HepG2 (cell line): ENCODE measurements at regions not wholly inside any gene's neighbourhood (a gene's known extent, or its start where the extent isn't known, plus 50 kb on each side); places are given as distances from the start of the nearest gene placed in this dataset.

ENCODE experiments used
- EEA1 ChIP-seq: sonication (generic); formaldehyde crosslinking; IDR thresholded peaks from 2 replicates; pipeline ENCODE4 v1.5.1; 2020; ENCODE audit warnings: mild to moderate bottlenecking, missing genetic modification reagents, borderline replicate concordance
- HMG20B ChIP-seq: conservative IDR thresholded peaks from 2 replicates; pipeline ENCODE4 v1.6.1; 2016; ENCODE audit warnings: missing genetic modification reagents, missing compliant biosample characterization
- ISX ChIP-seq: sonication (generic); formaldehyde crosslinking; conservative IDR thresholded peaks from 2 replicates; pipeline ENCODE4 v1.5.0; 2020; ENCODE audit warnings: missing genetic modification reagents
- RFXANK ChIP-seq: IDR thresholded peaks from 2 replicates; pipeline ENCODE4 v1.6.1; 2016
- ZEB1 ChIP-seq: IDR thresholded peaks from 2 replicates; pipeline ENCODE4 v1.6.1; 2012; ENCODE audit warnings: mild to moderate bottlenecking, low read depth, inconsistent platforms; ENCODE audit not compliant: insufficient replicate concordance
- ZMYM3 ChIP-seq: sonication (generic); formaldehyde crosslinking; IDR thresholded peaks from 2 replicates; pipeline ENCODE4 v1.5.1; 2020; ENCODE audit warnings: mild to moderate bottlenecking, missing genetic modification reagents
- ZNF350 ChIP-seq: sonication (generic); formaldehyde crosslinking; IDR thresholded peaks from 2 replicates; pipeline ENCODE4 v1.4.0; 2020; ENCODE audit warnings: mild to moderate bottlenecking, low read depth, missing genetic modification reagents, borderline replicate concordance
- ZNF567 ChIP-seq: sonication (generic); formaldehyde crosslinking; IDR thresholded peaks from 2 replicates; pipeline ENCODE4 v1.8.1; 2023; ENCODE audit warnings: mild to moderate bottlenecking, missing genetic modification reagents, borderline replicate concordance
- ZNF737 ChIP-seq: sonication (generic); formaldehyde crosslinking; IDR thresholded peaks from 2 replicates; pipeline ENCODE4 v1.5.0; 2020; ENCODE audit warnings: missing genetic modification reagents, mild to moderate bottlenecking, borderline replicate concordance
- ZNF766 ChIP-seq: sonication (generic); formaldehyde crosslinking; IDR thresholded peaks from 2 replicates; pipeline ENCODE4 v1.5.0; 2020; ENCODE audit warnings: missing genetic modification reagents, borderline replicate concordance
- ZNF879 ChIP-seq: sonication (generic); formaldehyde crosslinking; IDR thresholded peaks from 2 replicates; pipeline ENCODE4 v1.8.1; 2023; ENCODE audit warnings: missing genetic modification reagents
- TF ChIP-seq, protein P1 (sequence below): IDR thresholded peaks from 2 replicates; pipeline ENCODE4 v1.6.1; 2012; ENCODE audit warnings: low read depth, low read length, improper control_type of control experiment
- TF ChIP-seq, protein P2 (sequence below): IDR thresholded peaks from 2 replicates; pipeline ENCODE4 v1.6.1; 2016; ENCODE audit warnings: low read depth, missing genetic modification reagents, missing compliant biosample characterization
- TF ChIP-seq, protein P3 (sequence below): IDR thresholded peaks from 2 replicates; pipeline ENCODE4 v1.6.1; 2016; ENCODE audit warnings: low read depth
- TF ChIP-seq, protein P4 (sequence below): sonication (generic); formaldehyde crosslinking; conservative IDR thresholded peaks from 2 replicates; pipeline ENCODE4 v1.8.0; 2022; ENCODE audit warnings: mild to moderate bottlenecking, moderate library complexity, missing genetic modification reagents
- TF ChIP-seq, protein P5 (sequence below): sonication (generic); formaldehyde crosslinking; IDR thresholded peaks from 2 replicates; pipeline ENCODE4 v1.5.0; 2020; ENCODE audit warnings: missing genetic modification reagents

DNA sequence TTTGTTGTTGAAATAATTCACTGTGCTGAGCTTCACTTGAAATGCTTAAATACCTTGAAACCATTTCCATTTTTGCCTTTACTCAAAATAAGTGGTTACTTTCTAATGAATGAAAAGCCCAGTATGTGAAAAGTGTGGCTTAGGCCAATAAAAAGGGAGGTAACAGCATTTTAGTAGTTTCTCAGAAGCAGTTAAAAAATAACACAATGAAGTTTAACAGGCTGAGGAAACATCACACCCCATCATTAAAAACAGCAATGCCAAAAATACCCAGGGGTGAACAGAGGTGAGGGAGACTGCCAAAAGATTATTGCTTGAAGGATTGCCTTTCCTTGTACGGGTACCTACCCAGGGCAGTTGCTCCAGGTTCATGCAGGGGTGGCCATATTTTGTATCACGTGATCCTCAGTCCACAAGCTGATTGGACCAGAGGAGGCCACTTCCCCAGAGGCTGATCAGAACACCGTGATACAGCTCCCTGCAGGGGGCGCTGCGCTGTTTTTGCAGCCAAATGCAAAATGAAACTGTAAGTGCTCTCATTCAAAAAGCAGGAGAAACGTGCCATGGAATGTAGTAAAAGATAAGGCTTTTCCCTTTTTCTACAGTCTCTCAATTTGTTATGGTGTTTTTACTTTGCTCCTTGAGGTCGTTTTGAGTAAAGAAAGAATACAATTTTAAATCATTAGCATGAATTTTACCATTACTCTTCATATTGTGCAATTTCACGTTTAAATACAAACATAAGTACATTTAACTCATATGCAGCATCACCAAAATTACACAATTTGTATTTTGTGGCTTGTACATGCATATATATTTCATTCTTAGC is 70.2 kb upstream of the SH3BP4 start (continued):
- TF ChIP-seq, protein P1, sequence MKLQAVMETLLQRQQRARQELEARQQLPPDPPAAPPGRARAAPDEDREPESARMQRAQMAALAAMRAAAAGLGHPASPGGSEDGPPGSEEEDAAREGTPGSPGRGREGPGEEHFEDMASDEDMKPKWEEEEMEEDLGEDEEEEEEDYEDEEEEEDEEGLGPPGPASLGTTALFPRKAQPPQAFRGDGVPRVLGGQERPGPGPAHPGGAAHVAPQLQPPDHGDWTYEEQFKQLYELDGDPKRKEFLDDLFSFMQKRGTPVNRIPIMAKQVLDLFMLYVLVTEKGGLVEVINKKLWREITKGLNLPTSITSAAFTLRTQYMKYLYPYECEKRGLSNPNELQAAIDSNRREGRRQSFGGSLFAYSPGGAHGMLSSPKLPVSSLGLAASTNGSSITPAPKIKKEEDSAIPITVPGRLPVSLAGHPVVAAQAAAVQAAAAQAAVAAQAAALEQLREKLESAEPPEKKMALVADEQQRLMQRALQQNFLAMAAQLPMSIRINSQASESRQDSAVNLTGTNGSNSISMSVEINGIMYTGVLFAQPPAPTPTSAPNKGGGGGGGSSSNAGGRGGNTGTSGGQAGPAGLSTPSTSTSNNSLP = peak; percentile 85
- TF ChIP-seq ZNF737 (no peak), RFXANK (CRISPR knock-in tag) (peak; percentile 56; the same call in 1 of the 2 replicates), ISX (no peak), ZEB1 (peak; percentile 45), HMG20B (CRISPR knock-in tag) (peak; percentile 56; the same call in 1 of the 2 replicates), ZNF879 (peak; percentile 75; the same call in 1 of the 2 replicates), ZNF567 (CRISPR knock-in tag) (0 out of 2 replicates have a peak, but pooled peaks have one; percentile 39), ZNF350 (CRISPR knock-in tag) (0 out of 2 replicates have a peak, but pooled peaks have one; percentile 49), ZNF766 (CRISPR knock-in tag) (no peak), ZMYM3 (CRISPR knock-in tag) (peak; percentile 83), EEA1 (no peak)
- TF ChIP-seq, protein P2, sequence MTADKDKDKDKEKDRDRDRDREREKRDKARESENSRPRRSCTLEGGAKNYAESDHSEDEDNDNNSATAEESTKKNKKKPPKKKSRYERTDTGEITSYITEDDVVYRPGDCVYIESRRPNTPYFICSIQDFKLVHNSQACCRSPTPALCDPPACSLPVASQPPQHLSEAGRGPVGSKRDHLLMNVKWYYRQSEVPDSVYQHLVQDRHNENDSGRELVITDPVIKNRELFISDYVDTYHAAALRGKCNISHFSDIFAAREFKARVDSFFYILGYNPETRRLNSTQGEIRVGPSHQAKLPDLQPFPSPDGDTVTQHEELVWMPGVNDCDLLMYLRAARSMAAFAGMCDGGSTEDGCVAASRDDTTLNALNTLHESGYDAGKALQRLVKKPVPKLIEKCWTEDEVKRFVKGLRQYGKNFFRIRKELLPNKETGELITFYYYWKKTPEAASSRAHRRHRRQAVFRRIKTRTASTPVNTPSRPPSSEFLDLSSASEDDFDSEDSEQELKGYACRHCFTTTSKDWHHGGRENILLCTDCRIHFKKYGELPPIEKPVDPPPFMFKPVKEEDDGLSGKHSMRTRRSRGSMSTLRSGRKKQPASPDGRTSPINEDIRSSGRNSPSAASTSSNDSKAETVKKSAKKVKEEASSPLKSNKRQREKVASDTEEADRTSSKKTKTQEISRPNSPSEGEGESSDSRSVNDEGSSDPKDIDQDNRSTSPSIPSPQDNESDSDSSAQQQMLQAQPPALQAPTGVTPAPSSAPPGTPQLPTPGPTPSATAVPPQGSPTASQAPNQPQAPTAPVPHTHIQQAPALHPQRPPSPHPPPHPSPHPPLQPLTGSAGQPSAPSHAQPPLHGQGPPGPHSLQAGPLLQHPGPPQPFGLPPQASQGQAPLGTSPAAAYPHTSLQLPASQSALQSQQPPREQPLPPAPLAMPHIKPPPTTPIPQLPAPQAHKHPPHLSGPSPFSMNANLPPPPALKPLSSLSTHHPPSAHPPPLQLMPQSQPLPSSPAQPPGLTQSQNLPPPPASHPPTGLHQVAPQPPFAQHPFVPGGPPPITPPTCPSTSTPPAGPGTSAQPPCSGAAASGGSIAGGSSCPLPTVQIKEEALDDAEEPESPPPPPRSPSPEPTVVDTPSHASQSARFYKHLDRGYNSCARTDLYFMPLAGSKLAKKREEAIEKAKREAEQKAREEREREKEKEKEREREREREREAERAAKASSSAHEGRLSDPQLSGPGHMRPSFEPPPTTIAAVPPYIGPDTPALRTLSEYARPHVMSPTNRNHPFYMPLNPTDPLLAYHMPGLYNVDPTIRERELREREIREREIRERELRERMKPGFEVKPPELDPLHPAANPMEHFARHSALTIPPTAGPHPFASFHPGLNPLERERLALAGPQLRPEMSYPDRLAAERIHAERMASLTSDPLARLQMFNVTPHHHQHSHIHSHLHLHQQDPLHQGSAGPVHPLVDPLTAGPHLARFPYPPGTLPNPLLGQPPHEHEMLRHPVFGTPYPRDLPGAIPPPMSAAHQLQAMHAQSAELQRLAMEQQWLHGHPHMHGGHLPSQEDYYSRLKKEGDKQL (CRISPR knock-in tag) = 0 out of 2 replicates have a peak, but pooled peaks have one; percentile 60
- TF ChIP-seq, protein P3, sequence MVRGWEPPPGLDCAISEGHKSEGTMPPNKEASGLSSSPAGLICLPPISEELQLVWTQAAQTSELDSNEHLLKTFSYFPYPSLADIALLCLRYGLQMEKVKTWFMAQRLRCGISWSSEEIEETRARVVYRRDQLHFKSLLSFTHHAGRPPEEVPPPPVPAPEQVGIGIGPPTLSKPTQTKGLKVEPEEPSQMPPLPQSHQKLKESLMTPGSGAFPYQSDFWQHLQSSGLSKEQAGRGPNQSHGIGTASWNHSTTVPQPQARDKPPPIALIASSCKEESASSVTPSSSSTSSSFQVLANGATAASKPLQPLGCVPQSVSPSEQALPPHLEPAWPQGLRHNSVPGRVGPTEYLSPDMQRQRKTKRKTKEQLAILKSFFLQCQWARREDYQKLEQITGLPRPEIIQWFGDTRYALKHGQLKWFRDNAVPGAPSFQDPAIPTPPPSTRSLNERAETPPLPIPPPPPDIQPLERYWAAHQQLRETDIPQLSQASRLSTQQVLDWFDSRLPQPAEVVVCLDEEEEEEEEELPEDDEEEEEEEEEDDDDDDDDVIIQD (CRISPR knock-in tag) = peak; percentile 90; the same call in 1 of the 2 replicates
- TF ChIP-seq, protein P4, sequence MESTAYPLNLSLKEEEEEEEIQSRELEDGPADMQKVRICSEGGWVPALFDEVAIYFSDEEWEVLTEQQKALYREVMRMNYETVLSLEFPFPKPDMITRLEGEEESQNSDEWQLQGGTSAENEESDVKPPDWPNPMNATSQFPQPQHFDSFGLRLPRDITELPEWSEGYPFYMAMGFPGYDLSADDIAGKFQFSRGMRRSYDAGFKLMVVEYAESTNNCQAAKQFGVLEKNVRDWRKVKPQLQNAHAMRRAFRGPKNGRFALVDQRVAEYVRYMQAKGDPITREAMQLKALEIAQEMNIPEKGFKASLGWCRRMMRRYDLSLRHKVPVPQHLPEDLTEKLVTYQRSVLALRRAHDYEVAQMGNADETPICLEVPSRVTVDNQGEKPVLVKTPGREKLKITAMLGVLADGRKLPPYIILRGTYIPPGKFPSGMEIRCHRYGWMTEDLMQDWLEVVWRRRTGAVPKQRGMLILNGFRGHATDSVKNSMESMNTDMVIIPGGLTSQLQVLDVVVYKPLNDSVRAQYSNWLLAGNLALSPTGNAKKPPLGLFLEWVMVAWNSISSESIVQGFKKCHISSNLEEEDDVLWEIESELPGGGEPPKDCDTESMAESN (CRISPR knock-in tag) = 0 out of 2 replicates have a peak, but pooled peaks have one; percentile 54
- TF ChIP-seq, protein P5, sequence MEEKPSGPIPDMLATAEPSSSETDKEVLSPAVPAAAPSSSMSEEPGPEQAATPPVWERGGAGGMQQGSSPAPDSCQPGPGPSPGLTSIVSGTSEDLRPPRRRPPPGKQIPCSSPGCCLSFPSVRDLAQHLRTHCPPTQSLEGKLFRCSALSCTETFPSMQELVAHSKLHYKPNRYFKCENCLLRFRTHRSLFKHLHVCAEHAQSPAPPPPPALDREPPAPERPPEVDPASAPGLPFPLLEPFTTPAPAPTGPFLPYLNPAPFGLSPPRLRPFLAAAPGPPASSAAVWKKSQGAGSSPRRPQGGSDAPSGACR (CRISPR knock-in tag) = 0 out of 2 replicates have a peak, but pooled peaks have one; percentile 18
